ENCODE measurements at regions not wholly inside any gene's neighbourhood (a gene's known extent, or its start where the extent isn't known, plus 50 kb on each side); places are given as distances from the start of the nearest gene placed in this dataset.

DNA sequence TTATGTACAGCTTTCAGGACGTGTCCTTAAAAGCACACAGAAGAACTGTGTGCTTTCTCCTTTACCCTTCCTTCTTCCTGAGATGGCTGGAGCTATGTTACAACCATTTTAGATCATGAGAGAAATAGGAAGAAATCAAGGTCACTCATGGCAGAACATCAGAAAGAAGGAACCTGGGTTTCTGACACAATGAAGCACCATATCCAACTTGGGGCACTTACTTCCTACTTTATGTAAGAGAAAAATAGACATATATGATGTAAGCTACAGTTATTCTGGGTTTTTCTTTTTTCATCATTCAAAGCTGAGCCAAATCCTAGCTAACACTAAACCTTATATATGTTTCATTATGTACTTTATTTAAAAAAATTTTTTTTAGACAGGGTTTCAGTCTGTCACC is 79.5 kb downstream of the FAM161A start:
- DNase-seq = no peak
- peak overlapping the region; percentile 9 for H3K27ac Mint-ChIP-seq
- H3K27me3 Mint-ChIP-seq = peaks cover 0 to 6% of the 10 kb centered on the region in 2 donors
- no peak overlapping the region for H3K4me3 Mint-ChIP-seq
- ATAC-seq (replicated peaks) = no peak
- H3K9me3 Mint-ChIP-seq = no peaks in the 10 kb centered on the region
- peaks cover 14 to 17% of the 10 kb centered on the region in 2 donors for H3K4me1 Mint-ChIP-seq
- H3K36me3 Mint-ChIP-seq = no peaks in the 10 kb centered on the region

DNA sequence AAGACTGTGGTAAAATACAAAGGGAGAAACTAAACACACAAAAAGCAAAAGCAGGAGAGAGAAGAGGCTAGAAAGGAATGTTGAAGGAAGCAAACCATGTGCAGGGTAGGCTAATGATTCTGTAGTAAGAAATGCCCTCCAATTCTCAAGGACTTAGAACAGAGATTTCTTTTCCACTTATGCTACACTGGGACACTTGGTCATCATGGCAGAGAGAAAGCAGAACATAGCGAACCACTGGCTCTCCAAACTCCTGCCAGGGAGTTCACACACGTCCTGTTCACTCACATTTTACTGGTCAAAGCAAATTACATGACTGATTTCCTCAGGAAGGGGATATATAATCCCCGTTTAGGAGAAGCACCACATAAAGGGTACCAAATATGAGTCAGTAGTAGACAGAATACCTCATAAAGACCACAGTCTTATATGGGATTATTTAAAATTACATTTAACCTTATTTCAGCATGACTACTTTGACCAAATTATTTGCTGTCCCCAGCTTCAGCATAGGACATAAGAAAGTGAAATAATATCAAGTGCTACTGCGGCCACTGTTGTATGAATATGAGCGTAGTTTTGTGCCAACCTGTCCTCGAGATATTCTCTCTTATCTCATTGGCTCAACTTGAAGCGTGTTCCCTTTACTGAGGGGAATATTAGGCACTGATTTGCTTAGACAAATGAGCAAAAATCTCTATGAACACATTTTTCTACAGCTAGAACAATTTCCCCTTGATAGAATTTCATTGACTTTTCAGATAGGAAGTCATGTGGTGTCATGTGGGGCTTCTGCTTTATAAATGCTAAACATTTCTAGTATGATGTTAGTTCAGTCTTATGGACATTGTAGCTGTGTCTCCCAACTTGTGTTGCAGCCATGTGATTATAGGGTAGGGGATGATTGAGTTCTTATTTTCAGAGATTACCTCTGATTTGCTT is 81.7 kb downstream of the FAM161A start:
- peaks cover 14 to 17% of the 10 kb centered on the region in 2 donors for H3K4me1 Mint-ChIP-seq
- H3K27me3 Mint-ChIP-seq = no peaks in the 10 kb centered on the region
- ATAC-seq (replicated peaks) = no peak
- H3K27ac Mint-ChIP-seq = no peak overlapping the region
- no peaks in the 10 kb centered on the region for H3K36me3 Mint-ChIP-seq
- DNase-seq = no peak
- H3K9me3 Mint-ChIP-seq = no peaks in the 10 kb centered on the region
- H3K4me3 Mint-ChIP-seq = no peak overlapping the region

DNA sequence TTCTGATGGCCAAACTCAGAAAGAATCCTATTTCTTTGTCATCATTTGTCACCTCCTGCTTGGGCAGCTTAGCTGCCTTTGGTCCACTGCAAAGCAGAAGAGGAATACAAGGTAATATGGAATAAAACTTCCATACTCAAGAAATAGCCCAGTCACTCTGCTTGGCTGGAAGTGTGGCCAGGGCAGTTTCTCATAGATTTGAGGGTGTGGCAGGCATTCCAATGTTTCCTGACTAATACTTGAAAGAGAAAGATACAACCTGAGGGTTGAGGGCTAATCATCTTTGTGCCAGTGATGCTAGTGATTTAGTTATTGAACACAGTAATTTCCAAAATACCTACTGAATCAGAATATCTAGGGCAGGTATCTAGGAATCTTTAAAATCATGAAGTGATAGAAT is 83.1 kb downstream of the FAM161A start:
- Mint-ChIP-seq H3K27me3 (no peaks in the 10 kb centered on the region), H3K27ac (no peak overlapping the region), H3K4me3 (no peak overlapping the region), H3K9me3 (peaks cover 0 to 4% of the 10 kb centered on the region in 2 donors), H3K4me1 (peaks cover 6 to 7% of the 10 kb centered on the region in 2 donors), H3K36me3 (peaks cover 0 to 4% of the 10 kb centered on the region in 2 donors)
- ATAC-seq (replicated peaks) = no peak
- DNase-seq = no peak

DNA sequence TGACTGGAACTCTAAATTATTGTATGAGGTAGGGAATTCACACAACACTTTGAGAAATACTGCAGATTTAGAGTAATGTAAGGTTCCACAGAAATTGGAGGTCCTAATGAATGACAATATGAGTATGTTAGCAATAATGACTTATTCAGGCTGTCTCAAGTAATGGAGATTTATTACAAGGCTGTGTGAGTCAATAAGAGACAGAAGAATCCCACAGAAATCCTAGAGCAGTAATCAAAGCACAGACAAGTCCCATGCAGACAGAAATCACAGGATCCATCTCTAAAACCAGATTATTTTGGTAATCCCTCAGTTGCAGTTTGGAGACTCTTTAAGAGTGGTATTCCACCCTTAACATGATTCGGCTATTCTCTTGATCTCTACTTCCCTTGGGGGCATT is 83.6 kb downstream of the FAM161A start:
- no peaks in the 10 kb centered on the region for H3K27me3 Mint-ChIP-seq
- DNase-seq (no peak), ATAC-seq (replicated peaks) (no peak)
- H3K4me1 Mint-ChIP-seq = peaks cover 4 to 5% of the 10 kb centered on the region in 2 donors
- no peak overlapping the region for H3K4me3 Mint-ChIP-seq
- peaks cover 0 to 4% of the 10 kb centered on the region in 2 donors for H3K9me3 Mint-ChIP-seq
- no peak overlapping the region for H3K27ac Mint-ChIP-seq
- peaks cover 0 to 4% of the 10 kb centered on the region in 2 donors for H3K36me3 Mint-ChIP-seq

DNA sequence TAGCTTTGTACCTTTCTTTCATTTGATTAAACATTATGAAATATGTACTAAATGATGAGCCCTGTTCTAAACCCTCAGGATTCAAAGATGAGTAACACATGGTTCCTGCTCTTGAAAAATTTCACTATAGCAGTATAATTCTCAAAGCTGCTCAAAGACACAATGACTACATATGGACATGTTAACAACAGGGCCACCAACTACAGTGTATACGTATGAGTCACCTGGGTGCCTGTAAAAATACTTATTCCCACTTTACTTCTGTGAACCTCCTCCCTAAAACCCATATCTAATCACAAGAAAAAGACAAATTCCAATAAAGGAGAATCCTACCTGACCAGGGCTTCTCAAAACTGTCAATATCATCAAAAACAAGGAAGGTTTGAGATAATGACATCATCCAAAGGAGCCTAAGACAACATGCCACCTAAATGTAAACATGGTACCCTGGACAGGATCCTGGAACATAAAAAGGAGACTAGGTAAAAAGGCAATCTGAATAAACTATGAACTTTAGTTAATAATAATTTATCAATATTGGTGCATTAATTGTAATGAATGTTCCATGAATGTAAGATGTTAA is 84.7 kb downstream of the FAM161A start:
- peaks cover 2 to 7% of the 10 kb centered on the region in 2 donors for H3K4me1 Mint-ChIP-seq
- DNase-seq (no peak), ATAC-seq (replicated peaks) (no peak)
- no peaks in the 10 kb centered on the region for H3K27me3 Mint-ChIP-seq
- H3K36me3 Mint-ChIP-seq = peaks cover 2 to 8% of the 10 kb centered on the region in 2 donors
- peaks cover 0 to 9% of the 10 kb centered on the region in 2 donors for H3K9me3 Mint-ChIP-seq
- no peak overlapping the region for H3K4me3 Mint-ChIP-seq
- H3K27ac Mint-ChIP-seq = no peak overlapping the region

DNA sequence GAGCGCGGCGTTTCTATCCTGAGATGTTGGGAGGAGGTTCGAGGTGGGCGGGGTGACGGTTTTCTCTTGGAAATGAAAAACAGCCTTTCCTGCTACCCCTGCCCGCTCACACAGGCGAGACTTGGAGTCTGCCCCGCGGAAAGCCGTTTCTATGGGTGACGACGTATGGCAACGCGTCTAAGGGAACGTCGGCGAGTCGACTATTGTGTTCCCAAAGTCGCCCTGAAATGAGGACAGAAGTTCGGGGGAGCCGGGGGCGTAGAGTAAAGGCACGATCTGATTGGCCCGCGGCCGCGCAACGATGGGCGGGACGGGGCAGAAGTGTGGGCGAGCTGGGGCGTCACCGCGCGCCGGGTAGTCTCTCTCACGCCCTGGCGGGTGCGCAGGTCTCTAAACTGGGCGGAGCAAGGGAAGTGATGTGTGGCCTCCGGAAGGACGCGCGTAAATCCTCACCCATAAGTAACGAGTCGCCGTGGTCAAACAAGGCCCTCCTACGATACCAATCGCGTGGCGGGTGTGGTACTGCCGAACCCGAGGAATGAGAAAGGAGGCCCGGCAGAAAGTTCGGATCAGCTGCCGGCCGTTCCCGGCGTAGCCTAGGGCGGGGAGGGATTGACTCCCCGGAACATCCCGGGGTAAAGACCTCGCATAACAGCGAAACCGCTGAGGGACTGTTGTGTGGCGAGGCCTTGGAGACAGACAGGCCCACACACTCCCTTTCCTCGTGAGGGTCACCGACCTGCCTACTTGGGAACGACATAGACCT is 89.6 kb downstream of the FAM161A start:
- peak; percentile 99 for DNase-seq
- ATAC-seq (replicated peaks) = peak; percentile 97 to 98
- Mint-ChIP-seq H3K9me3 (peaks cover 0 to 9% of the 10 kb centered on the region in 2 donors), H3K27ac (peak overlapping the region; percentile 99), H3K27me3 (no peaks in the 10 kb centered on the region), H3K4me3 (peak overlapping the region; percentile 93 to 98), H3K4me1 (peaks cover 0 to 10% of the 10 kb centered on the region in 2 donors), H3K36me3 (peaks cover 3 to 11% of the 10 kb centered on the region in 2 donors)

DNA sequence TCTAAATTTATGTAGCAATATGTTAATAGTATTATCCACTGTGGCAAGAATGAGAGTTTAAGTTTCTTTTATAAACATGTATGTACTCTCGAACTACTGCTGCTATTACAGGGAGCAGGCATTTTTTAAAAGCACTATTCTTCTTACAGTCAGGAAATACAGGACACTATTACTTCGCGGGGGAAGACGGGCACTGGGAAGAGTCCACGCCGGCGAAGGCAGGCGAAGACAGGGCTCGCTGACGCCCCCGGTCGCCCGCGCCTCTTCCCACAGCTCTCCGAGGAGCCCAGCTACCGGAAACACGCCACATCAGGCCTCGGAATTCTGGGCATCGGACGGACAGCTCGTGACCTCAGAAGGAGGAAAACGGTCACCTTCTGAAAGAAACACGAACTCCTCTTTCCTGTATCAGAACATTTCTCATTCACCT is 90.2 kb downstream of the FAM161A start:
- Mint-ChIP-seq H3K27me3 (no peaks in the 10 kb centered on the region), H3K4me1 (peaks cover 0 to 10% of the 10 kb centered on the region in 2 donors), H3K27ac (peak overlapping the region; percentile 99), H3K9me3 (peaks cover 0 to 9% of the 10 kb centered on the region in 2 donors), H3K36me3 (peaks cover 3 to 11% of the 10 kb centered on the region in 2 donors), H3K4me3 (peak overlapping the region; percentile 93 to 98)
- DNase-seq = no peak
- ATAC-seq (replicated peaks) = peak; percentile 17 to 22

DNA sequence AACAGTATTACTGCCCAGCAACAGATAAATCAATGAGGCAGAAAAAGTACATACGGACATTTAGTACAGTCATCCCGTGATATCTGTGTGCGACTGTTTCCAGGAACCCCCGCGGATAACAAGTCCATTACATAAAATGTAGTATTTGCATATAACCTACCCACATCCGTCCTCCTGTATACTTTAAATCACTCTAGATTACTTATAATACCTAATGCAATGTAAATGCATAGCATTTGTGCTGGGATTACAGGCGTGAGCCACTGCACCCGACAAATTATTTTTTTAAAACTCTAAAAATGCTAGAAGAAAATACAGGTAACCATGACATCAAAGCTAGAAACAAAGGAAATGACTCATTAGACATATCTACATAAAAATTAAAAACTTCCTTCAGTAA is 91.6 kb downstream of the FAM161A start:
- Mint-ChIP-seq H3K27ac (peak overlapping the region; percentile 67), H3K36me3 (peaks cover 4 to 15% of the 10 kb centered on the region in 2 donors), H3K27me3 (no peaks in the 10 kb centered on the region), H3K9me3 (peaks cover 0 to 9% of the 10 kb centered on the region in 2 donors), H3K4me1 (peaks cover 0 to 10% of the 10 kb centered on the region in 2 donors), H3K4me3 (peak overlapping the region in 1 of 2 donors; percentile 35)
- no peak for ATAC-seq (replicated peaks)
- DNase-seq = no peak

DNA sequence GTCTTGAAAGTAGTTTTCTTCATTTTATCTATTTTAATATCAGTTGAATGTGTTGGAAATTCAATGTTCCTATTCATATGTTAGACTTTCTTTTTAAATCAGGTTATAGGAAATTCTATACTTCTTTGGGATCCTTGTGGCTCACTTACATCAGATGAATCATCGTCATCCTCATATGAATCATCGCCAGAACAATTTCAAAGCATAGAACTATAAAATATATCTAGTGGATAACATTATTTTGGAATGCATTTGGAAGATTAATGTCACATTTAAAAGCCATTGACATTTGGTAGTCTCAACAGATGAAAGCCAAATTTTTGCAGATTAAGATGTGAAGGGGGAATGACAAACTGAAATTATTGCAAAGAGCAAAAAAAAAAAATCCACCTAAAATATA is 94.1 kb downstream of the FAM161A start:
- no peak for DNase-seq
- no peak for ATAC-seq (replicated peaks)
- Mint-ChIP-seq H3K4me1 (peaks cover 0 to 10% of the 10 kb centered on the region in 2 donors), H3K27me3 (no peaks in the 10 kb centered on the region), H3K36me3 (peaks cover 10 to 20% of the 10 kb centered on the region in 2 donors), H3K9me3 (peaks cover 7 to 14% of the 10 kb centered on the region in 2 donors), H3K27ac (peak overlapping the region; percentile 11), H3K4me3 (no peak overlapping the region)

DNA sequence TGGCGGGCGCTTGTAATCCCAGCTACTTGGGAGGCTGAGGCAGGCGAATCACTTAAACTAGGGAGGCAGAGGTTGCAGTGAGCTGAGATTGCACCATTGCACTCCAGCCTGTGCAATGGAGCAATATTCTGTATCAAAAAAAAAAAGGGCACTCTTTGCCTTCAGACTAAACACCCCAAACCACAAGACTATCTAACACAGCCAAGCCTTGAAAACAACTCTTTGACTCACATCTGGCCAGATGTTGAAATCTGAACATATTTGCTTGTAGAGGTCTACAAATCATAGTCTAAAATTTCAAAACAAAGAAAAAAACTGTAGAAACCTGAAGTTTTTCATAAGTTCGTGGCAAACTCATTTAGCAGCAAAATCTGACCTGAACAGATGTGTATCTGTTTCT is 94.9 kb downstream of the FAM161A start:
- Mint-ChIP-seq H3K4me3 (no peak overlapping the region), H3K4me1 (peaks cover 0 to 7% of the 10 kb centered on the region in 2 donors), H3K27ac (no peak overlapping the region), H3K9me3 (peaks cover 7 to 9% of the 10 kb centered on the region in 2 donors), H3K36me3 (peaks cover 7 to 14% of the 10 kb centered on the region in 2 donors), H3K27me3 (no peaks in the 10 kb centered on the region)
- DNase-seq (no peak), ATAC-seq (replicated peaks) (no peak)

DNA sequence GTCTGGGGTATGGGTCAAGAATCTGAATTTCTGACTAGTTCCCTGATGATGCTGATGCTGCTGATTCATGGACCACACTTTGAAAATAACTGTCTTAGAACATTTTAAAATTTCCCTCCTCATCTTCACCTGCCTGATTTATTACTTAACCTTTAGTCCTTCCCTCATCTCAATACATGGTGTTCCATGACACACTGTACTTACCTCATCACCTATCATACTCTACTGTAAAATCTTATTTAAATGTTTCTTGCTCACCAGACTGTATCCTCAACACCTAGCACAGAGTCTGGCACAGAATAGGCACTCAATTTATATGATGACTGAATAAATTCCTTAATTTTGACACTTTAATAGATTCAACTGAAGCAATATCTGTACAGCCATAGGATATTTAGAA is 95.7 kb downstream of the FAM161A start:
- ATAC-seq (replicated peaks) = peak in 1 of 2 donors; percentile 29
- Mint-ChIP-seq H3K4me1 (peaks cover 0 to 7% of the 10 kb centered on the region in 2 donors), H3K27me3 (no peaks in the 10 kb centered on the region)

DNA sequence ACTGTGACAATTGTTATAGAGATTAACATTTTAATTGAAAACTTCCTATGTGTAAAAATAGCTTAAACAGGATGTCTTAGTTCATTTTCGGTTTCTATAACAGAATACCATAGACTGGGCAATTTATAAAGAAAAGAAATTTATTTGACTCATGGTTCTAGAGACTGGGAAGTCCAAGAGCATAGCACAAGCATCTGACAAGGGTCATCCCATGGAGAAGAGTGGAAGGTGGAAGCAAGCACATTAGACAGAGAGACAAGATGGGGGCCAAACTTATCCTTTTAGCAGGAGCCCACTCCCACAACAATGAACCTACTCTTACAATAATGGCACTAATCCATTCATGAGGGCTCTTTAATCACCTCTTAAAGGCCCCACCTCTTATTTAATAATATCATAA is 100.3 kb downstream of the FAM161A start:
- Mint-ChIP-seq H3K36me3 (peaks cover 10 to 19% of the 10 kb centered on the region in 2 donors), H3K4me1 (no peaks in the 10 kb centered on the region), H3K27ac (no peak overlapping the region), H3K4me3 (no peak overlapping the region), H3K27me3 (no peaks in the 10 kb centered on the region), H3K9me3 (peaks cover 9 to 17% of the 10 kb centered on the region in 2 donors)
- no peak for ATAC-seq (replicated peaks)
- DNase-seq = no peak

More for the DNA sequence above, 95.7 kb downstream of the FAM161A start:
- Mint-ChIP-seq H3K27ac (no peak overlapping the region), H3K4me3 (no peak overlapping the region), H3K36me3 (peaks cover 10 to 16% of the 10 kb centered on the region in 2 donors), H3K9me3 (peaks cover 9 to 14% of the 10 kb centered on the region in 2 donors)
- DNase-seq = no peak

DNA sequence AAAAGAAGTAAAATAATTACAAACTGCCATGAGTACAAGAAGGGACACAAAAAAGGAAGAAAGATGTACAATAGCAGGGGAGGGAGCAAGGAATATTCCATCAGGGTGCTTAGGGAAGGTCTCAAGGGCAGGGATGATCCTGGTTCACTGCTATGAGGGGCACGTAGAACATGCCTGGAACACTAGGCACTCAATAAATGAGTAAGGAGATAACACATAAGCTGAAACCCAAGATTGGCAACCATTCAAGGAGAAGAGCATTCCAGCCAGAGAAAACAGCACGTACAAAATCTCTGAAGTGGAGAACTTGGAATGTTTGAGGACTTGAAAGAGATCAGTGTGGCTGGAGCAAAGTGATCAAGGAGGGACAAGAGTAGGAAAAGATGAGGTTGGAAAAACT is 103.2 kb downstream of the FAM161A start:
- H3K9me3 Mint-ChIP-seq = peaks cover 6 to 11% of the 10 kb centered on the region in 2 donors
- H3K4me1 Mint-ChIP-seq = no peaks in the 10 kb centered on the region
- H3K27ac Mint-ChIP-seq = no peak overlapping the region
- peaks cover 5 to 7% of the 10 kb centered on the region in 2 donors for H3K36me3 Mint-ChIP-seq
- DNase-seq (no peak), ATAC-seq (replicated peaks) (no peak)
- H3K4me3 Mint-ChIP-seq = no peak overlapping the region
- no peaks in the 10 kb centered on the region for H3K27me3 Mint-ChIP-seq

DNA sequence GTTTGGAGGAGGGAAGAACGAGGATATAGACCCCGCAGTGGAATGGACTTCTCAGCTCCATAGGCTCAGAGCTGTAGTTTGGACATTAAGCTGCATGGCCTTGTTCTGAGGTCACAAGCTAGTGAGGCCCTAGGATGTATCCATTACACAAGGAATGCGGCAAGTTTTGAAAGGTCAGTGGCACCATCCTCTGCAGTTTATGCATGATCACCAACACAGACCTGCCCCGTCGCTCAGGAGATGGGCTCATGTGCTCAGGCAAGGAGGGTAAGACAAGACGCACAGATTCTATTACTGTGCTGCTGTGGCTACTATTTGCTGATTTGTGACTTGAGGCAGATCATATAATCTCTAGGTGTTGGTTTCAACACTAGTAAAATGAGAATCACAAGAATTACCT is 110.9 kb downstream of the FAM161A start:
- H3K4me3 Mint-ChIP-seq = no peak overlapping the region
- ATAC-seq (replicated peaks) (no peak), DNase-seq (no peak)
- H3K4me1 Mint-ChIP-seq = no peaks in the 10 kb centered on the region
- H3K9me3 Mint-ChIP-seq = no peaks in the 10 kb centered on the region
- no peak overlapping the region for H3K27ac Mint-ChIP-seq
- H3K27me3 Mint-ChIP-seq = no peaks in the 10 kb centered on the region
- H3K36me3 Mint-ChIP-seq = no peaks in the 10 kb centered on the region
